Stimulated activated CD8-positive, alpha-beta memory T cell treated with anti-CD3 and anti-CD28 coated beads, Interleukin-2, amount 100 ng/mL, for 1 hour (primary cell): ENCODE measurements at regions not wholly inside any gene's neighbourhood (a gene's known extent, or its start where the extent isn't known, plus 50 kb on each side); places are given as distances from the start of the nearest gene placed in this dataset.

ENCODE experiments used
- DNase-seq, 2 donors: peaks; one replicate each; pipeline ENCODE4 v3.0.0-alpha.2; 2020; ENCODE audit warnings: low read depth in 2 of 2

GRCh38 chr3:68163968-68164367, 509.6 kb upstream of the SUCLG2 start:
- DNase-seq, result no peak

GRCh38 chr3:68163062-68163461, 508.6 kb upstream of the SUCLG2 start:
- DNase-seq, result no peak

- no peak for DNase-seq
These were observed 508.2 kb upstream of the SUCLG2 start for GRCh38 chr3:68162644-68163043.

DNA sequence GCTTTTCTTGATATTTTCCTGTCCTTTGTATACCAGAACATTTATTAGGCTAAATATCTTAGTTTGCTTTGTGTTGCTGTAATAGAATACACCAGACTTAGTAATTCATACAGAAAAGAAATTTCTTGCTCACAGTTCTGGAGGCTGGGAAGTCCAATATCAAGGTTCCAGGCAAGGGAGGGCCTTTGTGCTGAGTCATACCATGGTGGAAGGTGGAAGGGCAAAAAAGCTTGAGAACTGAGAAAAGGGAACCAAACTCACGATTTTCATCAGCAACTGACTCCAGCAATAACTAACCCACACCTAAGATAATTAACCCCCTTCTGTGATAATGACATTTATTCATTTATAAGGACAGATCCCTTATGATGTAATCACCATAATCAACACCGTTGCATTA, 496.9 kb upstream of the SUCLG2 start:
- no peak for DNase-seq

DNA sequence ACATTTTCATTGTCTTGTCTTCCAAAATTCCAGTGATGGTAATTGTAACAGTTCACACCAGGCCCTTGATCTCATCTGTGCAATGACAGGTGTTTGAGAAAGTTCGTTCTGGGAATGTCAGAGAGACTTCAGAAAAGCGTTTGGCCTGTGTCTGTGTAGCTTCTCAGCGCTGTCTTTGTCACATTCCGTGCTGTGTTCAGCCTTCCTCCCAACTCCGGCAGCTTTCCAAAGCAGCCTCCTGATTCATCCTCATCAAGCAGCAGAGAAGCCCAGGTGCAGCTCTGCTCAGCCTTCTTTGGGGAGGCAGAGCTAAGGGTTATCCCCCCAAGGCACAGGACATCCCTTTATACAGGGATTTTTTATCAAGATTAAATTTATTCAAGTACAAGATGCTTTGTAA, 494.0 kb upstream of the SUCLG2 start:
- no peak for DNase-seq

- DNase-seq, result no peak
These were observed 488.0 kb upstream of the SUCLG2 start for GRCh38 chr3:68142441-68142840.

DNA sequence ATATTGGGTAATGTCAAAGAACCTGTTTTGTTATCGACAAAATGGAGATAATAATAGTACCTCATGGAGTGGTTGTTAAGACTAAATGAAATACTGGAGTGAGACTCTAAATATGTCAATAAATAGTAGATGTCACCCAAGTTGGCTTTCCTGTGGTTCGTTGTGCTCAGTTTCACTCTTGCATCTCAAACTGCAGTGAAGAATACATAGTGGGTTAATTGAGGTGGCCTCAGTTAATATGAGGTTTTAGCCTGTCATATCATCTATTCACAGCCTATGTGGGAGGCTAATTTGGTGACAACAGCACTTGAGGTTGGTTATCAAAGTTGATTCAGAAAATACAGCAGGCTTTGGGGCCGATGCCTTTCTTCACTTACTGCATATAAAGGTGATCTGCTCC, 485.5 kb upstream of the SUCLG2 start:
- DNase-seq, result no peak

DNA sequence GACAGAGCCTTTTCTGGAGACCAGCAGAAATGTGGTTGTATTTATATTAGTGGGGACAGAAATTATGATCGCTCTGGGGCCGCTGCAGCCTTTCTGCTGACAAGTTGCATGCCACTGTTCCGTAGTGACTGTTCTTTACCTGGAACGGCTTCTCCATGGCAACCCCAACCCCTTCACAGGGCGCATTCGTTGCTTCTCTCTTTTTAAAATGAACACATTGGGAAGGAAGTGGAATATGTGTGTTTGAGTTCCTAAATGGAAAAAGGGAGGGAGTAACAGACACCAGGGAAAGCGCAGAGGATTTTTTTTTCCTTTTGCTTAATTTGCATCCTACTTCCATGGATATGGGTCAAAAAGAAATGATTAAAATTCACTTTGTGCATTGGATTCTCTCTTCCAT, 482.0 kb upstream of the SUCLG2 start:
- DNase-seq, result no peak

DNA sequence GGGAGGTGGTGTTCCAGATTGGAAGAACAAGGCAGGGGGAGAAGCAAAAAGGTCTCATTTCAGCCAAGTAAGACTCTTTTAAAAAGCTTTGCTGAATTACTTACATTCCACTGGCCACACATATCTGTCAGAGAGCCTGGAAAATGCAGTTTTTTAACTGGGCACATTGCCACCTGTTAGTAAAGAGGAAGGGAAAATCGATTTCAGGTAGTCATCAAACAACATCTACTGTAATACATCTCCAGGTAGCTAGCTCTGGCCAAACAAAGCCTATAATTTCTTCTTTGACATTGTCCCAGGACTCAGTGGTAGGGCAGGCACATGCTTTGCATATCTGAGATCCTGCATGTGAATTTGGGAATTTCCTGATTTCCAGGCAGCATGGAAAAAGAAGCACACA, 480.7 kb upstream of the SUCLG2 start:
- no peak for DNase-seq

- DNase-seq, result no peak
These were observed 474.7 kb upstream of the SUCLG2 start for GRCh38 chr3:68129065-68129464.

DNA sequence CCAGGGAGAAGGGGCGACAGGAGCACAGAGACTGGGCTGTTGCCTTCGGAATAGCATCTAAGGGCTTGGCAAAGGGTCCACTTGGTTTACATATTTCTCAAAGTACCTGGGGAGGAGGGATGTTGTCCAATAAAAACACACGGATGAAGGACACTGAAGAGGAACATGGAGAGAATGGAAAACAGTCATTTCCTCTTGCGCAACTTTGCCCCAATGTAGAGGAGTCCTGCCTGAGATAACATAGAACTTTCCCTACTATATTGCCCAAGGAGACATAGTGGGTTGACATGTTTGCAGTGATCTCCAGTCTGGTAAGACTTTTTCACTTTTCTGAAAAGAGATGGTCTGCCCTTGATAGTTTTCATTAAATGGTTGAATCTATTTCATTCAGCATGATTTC, 468.8 kb upstream of the SUCLG2 start:
- no peak for DNase-seq

DNA sequence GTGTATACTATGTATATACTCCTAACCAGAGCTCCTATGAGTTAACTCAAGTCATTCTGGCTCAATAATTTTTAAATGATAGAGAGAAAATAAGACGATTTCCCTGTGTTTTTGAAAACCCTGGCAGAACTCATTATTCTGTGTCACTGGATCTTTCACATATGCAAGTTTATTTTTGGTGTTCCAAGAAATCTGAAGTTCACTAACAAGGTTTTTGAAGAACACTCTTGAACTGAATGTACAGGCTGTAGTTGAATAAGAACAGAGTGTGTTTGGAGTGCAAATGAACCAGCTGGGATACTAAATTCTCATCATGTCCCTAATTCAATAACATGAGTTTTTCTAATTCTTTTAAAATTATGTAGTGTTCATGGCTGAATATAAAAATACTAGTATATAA, 466.9 kb upstream of the SUCLG2 start:
- no peak for DNase-seq

DNA sequence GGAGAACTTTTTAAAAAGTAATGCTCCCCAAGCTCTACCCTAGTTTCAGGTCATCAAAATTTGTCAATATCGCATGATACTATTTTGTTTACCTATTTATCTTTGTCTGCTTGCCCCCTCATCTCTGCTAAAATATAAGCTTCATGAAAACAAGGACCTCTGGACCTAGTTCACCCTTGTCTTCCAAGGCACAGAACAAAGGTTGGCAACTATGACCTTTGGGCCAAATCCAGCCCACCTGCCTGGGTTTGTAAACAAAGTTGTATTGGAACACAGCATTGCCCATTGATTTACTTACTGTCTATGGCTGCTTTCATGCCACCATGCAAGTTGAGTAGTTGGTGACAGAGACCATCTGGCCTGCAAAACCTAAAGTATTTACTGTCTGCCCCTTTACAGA, 462.2 kb upstream of the SUCLG2 start:
- no peak for DNase-seq

DNA sequence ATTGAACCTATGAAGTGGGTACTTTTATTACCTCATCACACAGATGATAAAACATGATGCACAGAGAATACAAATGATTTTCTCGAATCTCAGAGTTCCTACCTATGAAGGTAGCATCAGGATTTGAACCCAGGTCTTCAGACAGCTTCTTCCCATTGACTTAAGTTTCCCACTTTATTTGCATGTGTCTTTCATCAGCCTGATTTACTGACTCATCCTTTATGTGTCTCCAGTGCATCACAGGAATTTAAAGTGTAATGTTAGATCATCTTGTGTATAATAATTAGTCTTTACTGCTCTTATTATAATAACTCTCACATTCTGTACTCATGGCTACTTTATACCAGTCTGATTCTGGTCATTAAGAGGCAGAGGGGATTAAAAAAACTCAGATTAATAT, 449.4 kb upstream of the SUCLG2 start:
- DNase-seq, result no peak

DNA sequence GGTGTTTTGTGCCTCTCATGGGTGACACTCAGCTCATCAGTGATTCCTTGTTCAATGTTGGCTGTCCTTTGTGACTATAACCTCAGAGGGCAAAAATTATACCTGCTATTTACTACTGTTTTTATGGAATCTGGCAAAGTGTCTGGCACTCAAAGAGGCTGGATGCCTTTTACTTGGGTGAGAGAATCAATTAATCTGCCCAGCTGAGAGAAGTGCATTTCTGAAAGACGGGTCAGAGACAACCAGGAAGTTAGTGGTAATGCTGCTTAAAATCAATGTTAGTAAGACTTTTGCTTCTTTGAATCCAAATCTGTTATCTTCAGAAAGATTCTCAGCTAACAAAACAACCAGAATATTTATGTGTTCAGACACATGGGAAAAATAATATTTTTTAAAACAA, 436.2 kb upstream of the SUCLG2 start:
- DNase-seq, result no peak

DNA sequence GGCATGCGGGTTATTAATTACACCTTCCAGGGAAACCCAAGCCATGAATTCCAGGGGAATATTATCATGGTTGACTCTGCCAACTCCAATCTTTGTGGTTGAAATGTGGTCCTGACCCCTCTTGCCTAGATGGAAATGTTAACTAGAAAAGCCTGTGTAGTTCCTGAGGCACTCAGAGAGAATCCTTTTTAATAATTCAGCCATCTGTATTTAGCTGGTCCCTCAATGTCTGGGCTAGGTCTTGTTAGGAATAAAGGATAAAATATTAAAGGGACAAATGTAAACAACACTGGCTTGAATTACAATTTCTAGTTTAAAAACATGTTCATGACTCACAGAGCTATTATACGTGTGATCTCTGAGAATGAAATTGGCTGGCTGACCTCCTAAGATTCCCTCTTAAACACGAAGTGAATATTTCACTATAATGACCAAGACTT, 435.2 kb upstream of the SUCLG2 start:
- no peak for DNase-seq

GRCh38 chr3:68088636-68089035, 434.2 kb upstream of the SUCLG2 start:
- no peak for DNase-seq

DNA sequence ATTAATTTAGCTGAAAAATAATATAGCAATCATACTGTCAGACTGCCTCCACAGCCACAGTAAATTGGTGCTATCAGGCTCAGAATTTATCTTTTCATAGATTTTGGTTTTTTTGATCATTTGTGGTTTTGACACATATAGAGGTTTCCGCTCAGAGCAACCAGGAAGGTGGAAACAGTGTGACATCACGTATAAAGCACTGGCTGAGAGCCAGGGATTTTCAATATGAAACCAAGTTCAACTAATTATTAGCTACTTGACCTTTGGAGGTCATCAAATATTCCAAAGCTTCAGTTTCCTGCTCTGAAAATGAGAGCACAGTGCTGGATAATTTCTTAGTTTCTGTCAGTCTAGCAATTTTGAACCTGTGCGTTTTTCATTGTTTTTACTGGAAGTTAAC, 433.8 kb upstream of the SUCLG2 start:
- peak in 1 of 2 donors; percentile 13 for DNase-seq

DNA sequence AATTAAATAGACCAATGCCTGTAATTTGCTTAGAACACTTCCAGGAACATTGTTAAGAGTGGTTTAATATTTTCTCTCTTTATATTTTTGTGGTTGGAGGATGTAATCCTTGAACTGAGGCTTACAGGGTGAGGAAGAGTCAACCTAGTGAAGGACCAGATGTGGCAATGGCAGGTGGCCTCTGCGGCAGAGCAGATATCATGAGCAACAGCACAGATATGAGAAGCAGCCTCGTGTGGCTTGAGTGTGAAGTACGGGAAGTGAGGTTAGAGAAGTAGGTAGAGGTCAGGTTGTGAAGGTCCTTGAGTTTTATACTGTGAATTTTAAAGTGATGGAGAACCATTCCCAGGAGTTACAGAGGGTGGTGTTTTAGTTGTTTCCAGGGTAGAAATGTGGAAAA, 417.6 kb upstream of the SUCLG2 start:
- no peak for DNase-seq

DNA sequence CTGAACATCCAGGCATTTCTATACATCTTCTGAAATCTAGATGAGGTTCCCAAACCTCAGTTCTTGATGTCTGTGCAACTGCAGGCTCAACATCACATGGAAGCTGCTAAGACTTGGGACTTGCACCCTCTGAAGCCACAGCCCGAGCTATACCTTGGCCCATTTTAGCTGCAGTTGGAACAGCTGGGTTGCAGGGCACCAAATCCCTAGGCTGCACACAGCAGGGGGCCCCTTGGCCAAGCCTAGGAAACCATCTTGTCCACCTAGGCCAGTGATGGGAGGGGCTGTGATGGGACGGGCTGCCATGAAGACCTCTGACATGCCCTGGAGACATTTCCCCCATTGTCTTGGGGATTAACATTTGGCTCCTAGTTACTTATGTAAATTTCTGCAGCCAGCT, 415.8 kb upstream of the SUCLG2 start:
- DNase-seq, result no peak

DNA sequence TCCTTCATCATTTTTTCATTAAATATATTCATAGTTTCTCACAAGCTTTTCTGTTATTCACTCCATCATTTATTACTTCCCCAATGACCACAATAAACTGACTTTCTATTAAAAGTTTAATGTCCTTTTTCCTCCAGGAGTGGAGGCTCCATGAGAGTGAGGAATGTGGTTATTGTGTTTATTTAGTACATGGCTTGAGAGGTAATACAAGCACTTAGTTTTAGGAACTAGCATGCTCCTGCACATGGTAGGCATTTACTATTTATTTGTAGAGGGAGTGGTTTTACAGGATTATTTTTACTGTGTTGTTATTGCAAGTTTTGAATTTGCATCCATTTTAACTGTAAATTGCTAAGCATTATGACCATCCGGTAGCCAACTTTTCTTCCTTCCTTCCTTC, 412.9 kb upstream of the SUCLG2 start:
- DNase-seq, result no peak

- DNase-seq, result no peak
These were observed 408.5 kb upstream of the SUCLG2 start for GRCh38 chr3:68062926-68063325.

- no peak for DNase-seq
These were observed 406.5 kb upstream of the SUCLG2 start for GRCh38 chr3:68060910-68061309.

DNA sequence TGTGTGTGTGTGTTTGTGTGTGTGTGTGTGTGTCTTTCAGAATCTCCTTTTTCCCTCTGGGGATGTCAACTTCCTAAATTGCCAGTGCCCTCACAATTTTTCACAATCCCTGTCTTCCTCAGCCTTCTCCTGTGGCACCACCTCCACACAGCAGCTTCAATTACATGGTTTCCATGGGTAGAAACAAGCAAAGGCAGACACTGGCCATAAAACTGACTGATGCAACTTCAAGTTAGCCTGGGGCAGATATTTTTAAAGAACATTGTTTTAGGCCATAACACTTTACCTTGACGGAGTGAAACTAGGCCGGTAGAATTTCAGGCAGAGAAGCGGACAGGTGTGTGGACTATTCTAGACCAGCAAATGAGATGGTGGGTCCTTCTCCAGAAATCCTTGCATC, 405.8 kb upstream of the SUCLG2 start:
- DNase-seq, result no peak

DNA sequence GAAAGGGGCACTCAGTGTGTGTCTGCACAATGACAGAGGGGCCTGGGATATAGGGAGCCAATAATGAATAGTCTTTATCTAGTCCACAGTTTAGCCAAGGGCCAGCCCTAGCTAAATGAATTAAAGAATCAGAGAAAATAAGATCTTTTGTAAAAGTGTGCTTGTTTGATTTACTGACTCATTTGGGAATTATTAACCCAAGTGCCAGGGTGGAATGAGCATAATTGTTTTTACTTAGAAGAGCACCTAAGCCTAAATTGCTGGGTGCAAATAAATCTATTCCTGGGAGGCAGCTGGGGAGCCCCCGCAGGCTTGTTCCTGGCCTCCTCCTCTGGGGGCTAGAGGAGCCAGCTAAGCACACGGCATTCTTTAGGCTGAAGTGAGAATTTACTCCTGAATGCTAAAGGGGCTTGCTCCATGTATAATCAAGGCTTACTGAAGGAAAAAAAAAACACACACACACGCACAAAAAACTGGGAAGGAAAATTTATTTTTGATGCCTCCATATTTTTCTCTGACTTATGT, 405.3 kb upstream of the SUCLG2 start:
- no peak for DNase-seq
